Endodermal cell (in vitro differentiated cells): ENCODE measurements at regions not wholly inside any gene's neighbourhood (a gene's known extent, or its start where the extent isn't known, plus 50 kb on each side); places are given as distances from the start of the nearest gene placed in this dataset.
A peak's percentile ranks its signal among the peaks of the same experiment; 100 is the strongest.

Experiments
- DNase-seq: peaks from one replicate; pipeline ENCODE4 v3.0.0-alpha.2; 2017
- H3K27ac ChIP-seq: 2 replicates; pipeline ENCODE4 v1.5.1; 2013; ENCODE audit warnings: mild to moderate bottlenecking, low read depth, low read length, moderate library complexity
- H3K27me3 ChIP-seq: 2 replicates; pipeline ENCODE4 v1.6.1; 2013; ENCODE audit warnings: mild to moderate bottlenecking, low read length, moderate library complexity; ENCODE audit not compliant: insufficient read depth, control insufficient read depth, poor library complexity, severe bottlenecking
- H3K36me3 ChIP-seq: 2 replicates; pipeline ENCODE4 v1.7.0; 2013; ENCODE audit warnings: mild to moderate bottlenecking, low read length, moderate library complexity; ENCODE audit not compliant: control insufficient read depth, insufficient read depth
- H3K4me1 ChIP-seq: one replicate; pipeline ENCODE4 v1.7.0; 2013; ENCODE audit warnings: low read length; ENCODE audit not compliant: control insufficient read depth, insufficient read depth
- H3K4me3 ChIP-seq: 2 replicates; pipeline ENCODE4 v1.5.1; 2013; ENCODE audit warnings: mild to moderate bottlenecking, low read length, moderate library complexity
- H3K9ac ChIP-seq: 2 replicates; pipeline ENCODE4 v1.6.1; 2013; ENCODE audit warnings: mild to moderate bottlenecking, low read length, moderate library complexity; ENCODE audit not compliant: poor library complexity, severe bottlenecking; ENCODE audit errors: extremely low read depth
- H3K9me3 ChIP-seq: 2 replicates; pipeline ENCODE4 v1.6.1; 2013; ENCODE audit warnings: mild to moderate bottlenecking, low read length, moderate library complexity; ENCODE audit not compliant: control insufficient read depth
- H3K27ac Mint-ChIP-seq: 2 replicates; pipeline ENCODE4 v1.8.0; 2020; ENCODE audit warnings: mixed read lengths
- H3K27me3 Mint-ChIP-seq: 2 replicates; pipeline ENCODE4 v1.8.0; 2021; ENCODE audit warnings: mild to moderate bottlenecking, mixed read lengths; ENCODE audit not compliant: insufficient read depth
- H3K36me3 Mint-ChIP-seq: 2 replicates; pipeline ENCODE4 v1.8.0; 2020; ENCODE audit warnings: low read depth, mixed read lengths
- H3K4me1 Mint-ChIP-seq: 2 replicates; pipeline ENCODE4 v1.8.0; 2020; ENCODE audit warnings: mixed read lengths
- H3K4me3 Mint-ChIP-seq: 2 replicates; pipeline ENCODE4 v1.8.0; 2020; ENCODE audit warnings: mild to moderate bottlenecking, moderate library complexity, mixed read lengths
- H3K9me3 Mint-ChIP-seq: 2 replicates; pipeline ENCODE4 v1.8.0; 2020; ENCODE audit warnings: mild to moderate bottlenecking, mixed read lengths
- WGBS, 2 experiments: methylation state at CpG; one replicate each; pipeline versions ENCODE4 v1.1.5 to v1.1.7; 2013; ENCODE audit warnings: missing lambda C conversion rate in 2 of 2, mixed read lengths in 1 of 2; ENCODE audit not compliant: insufficient coverage in 1 of 2, insufficient read length in 1 of 2; 5-methylcytosine and 5-hydroxymethylcytosine counted together
- TF ChIP-seq, protein P1 (sequence below): fragments of 200-600 bp; sonication (generic); conservative IDR thresholded peaks from 2 replicates; pipeline ENCODE4 v1.5.0; 2021; ENCODE audit warnings: antibody characterized with exemption, mild to moderate bottlenecking

DNA sequence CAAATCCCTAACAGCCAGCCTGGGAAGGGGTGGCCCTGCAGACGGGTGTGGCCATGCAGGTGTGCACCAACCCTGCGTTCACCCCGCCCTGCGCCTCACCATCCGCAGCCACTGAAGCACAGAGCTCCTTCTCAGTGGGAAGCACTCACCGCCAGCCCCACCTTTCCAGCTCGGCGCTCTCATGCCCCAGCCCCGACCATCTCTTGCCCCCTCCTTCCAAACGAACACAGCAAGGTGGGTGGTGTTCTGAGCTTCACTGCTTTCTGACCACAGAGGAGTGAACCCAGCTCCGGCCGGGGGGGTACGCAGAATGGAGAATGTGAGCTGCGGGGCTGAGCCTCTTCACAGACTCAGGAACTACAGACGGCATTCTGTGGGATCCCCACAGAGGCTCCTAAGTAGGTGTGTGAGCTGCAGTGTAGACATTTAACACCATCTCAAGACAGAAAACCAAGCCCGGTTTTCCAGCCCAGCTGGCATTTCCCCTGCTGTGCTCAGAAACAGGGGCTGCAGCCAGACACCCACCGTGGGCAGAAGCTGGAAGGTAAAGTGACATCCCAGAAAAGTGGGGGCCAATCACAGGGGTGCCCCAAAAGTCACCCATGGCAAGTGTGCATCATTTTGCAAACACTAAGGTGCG lies 88.4 kb upstream of the RTL6 start:
- H3K4me3 ChIP-seq, result no peak overlapping the region
- no peaks in the 10 kb centered on the region for H3K27me3 ChIP-seq
- H3K36me3 Mint-ChIP-seq, result no peaks in the 10 kb centered on the region
- no peaks in the 10 kb centered on the region for H3K36me3 ChIP-seq
- no peaks in the 10 kb centered on the region for H3K27me3 Mint-ChIP-seq
- H3K9me3 ChIP-seq, result no peaks in the 10 kb centered on the region
- WGBS, 2 experiments, result 80 to 81% methylated on average over 3 to 18 of the region's 18 CpGs
- DNase-seq, result peak; percentile 46
- no peak overlapping the region for H3K27ac Mint-ChIP-seq
- no peaks in the 10 kb centered on the region for H3K4me1 Mint-ChIP-seq
- H3K27ac ChIP-seq, result no peak overlapping the region
- peaks cover 16% of the 10 kb centered on the region for H3K9me3 Mint-ChIP-seq
- H3K9ac ChIP-seq, result no peak overlapping the region
- TF ChIP-seq, protein P1, sequence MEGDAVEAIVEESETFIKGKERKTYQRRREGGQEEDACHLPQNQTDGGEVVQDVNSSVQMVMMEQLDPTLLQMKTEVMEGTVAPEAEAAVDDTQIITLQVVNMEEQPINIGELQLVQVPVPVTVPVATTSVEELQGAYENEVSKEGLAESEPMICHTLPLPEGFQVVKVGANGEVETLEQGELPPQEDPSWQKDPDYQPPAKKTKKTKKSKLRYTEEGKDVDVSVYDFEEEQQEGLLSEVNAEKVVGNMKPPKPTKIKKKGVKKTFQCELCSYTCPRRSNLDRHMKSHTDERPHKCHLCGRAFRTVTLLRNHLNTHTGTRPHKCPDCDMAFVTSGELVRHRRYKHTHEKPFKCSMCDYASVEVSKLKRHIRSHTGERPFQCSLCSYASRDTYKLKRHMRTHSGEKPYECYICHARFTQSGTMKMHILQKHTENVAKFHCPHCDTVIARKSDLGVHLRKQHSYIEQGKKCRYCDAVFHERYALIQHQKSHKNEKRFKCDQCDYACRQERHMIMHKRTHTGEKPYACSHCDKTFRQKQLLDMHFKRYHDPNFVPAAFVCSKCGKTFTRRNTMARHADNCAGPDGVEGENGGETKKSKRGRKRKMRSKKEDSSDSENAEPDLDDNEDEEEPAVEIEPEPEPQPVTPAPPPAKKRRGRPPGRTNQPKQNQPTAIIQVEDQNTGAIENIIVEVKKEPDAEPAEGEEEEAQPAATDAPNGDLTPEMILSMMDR, result no peak
- H3K4me3 Mint-ChIP-seq, result no peak overlapping the region
- H3K4me1 ChIP-seq, result no peaks in the 10 kb centered on the region

GRCh38 chr22:44585559-44586350 lies 87.7 kb upstream of the RTL6 start:
- no peak overlapping the region for H3K27ac Mint-ChIP-seq
- TF ChIP-seq, protein P1, result no peak
- Histone ChIP-seq H3K4me3 (no peak overlapping the region), H3K27me3 (no peaks in the 10 kb centered on the region), H3K36me3 (no peaks in the 10 kb centered on the region), H3K4me1 (no peaks in the 10 kb centered on the region), H3K9me3 (no peaks in the 10 kb centered on the region), H3K9ac (no peak overlapping the region), H3K27ac (no peak overlapping the region)
- H3K36me3 Mint-ChIP-seq, result no peaks in the 10 kb centered on the region
- H3K9me3 Mint-ChIP-seq, result peaks cover 11% of the 10 kb centered on the region
- DNase-seq, result peak; percentile 20
- H3K4me3 Mint-ChIP-seq, result no peak overlapping the region
- H3K27me3 Mint-ChIP-seq, result no peaks in the 10 kb centered on the region
- WGBS, 2 experiments, result 79 to 90% methylated on average over 10 to 20 of the region's 20 CpGs
- H3K4me1 Mint-ChIP-seq, result no peaks in the 10 kb centered on the region

- no peaks in the 10 kb centered on the region for H3K36me3 Mint-ChIP-seq
- Histone ChIP-seq H3K27ac (no peak overlapping the region), H3K36me3 (no peaks in the 10 kb centered on the region), H3K9ac (no peak overlapping the region), H3K9me3 (no peaks in the 10 kb centered on the region), H3K27me3 (no peaks in the 10 kb centered on the region), H3K4me1 (no peaks in the 10 kb centered on the region), H3K4me3 (no peak overlapping the region)
- no peaks in the 10 kb centered on the region for H3K4me1 Mint-ChIP-seq
- WGBS, 2 experiments, result 87 to 100% methylated on average over 1 to 6 of the region's 7 CpGs
- H3K4me3 Mint-ChIP-seq, result no peak overlapping the region
- DNase-seq, result peak; percentile 31
- H3K9me3 Mint-ChIP-seq, result peaks cover 4% of the 10 kb centered on the region
- TF ChIP-seq, protein P1, result no peak
- no peak overlapping the region for H3K27ac Mint-ChIP-seq
- H3K27me3 Mint-ChIP-seq, result no peaks in the 10 kb centered on the region
Measured at GRCh38 chr22:44584256-44584902, 86.3 kb upstream of the RTL6 start.
